HepG2 (cell line): ENCODE measurements at regions not wholly inside any gene's neighbourhood (a gene's known extent, or its start where the extent isn't known, plus 50 kb on each side); places are given as distances from the start of the nearest gene placed in this dataset.

Experiments used
- ATAC-seq: fragments of 200-7000 bp; cut with Tn5 transposase; 3 replicates; pipeline ENCODE4 v1.9.1; 2020; ENCODE audit warnings: mild to moderate bottlenecking, moderate library complexity
- BruUV-seq: library from RNA; stranded (reverse); fragments of 400-500 nt; replicated peaks from 2 replicates; lab custom pipeline; 2021; lab: Mats Ljungman, UMichigan
- CTCF ChIA-PET: fragments of 300-600 bp; formaldehyde crosslinking; extraction: SDS; loops from one replicate; lab custom pipeline; 2021; ENCODE audit warnings: low total read pairs, inconsistent platforms, low intra/inter-chr PET ratio; lab: Yijun Ruan, JAX
- POLR2A ChIA-PET: fragments of 350-600 bp; sonication (Branson Sonifier 250); formaldehyde crosslinking; loops from one replicate; lab custom pipeline; 2020; ENCODE audit warnings: antibody characterized with exemption, inconsistent platforms; lab: Yijun Ruan, JAX
- DNase-seq: peaks from one replicate; pipeline ENCODE4 v3.0.0-alpha.2; 2015; ENCODE audit warnings: low spot score
- FAIRE-seq: peaks from 3 replicates; lab custom pipeline; 2011; peaks lifted over from hg19 to GRCh38; lab: Jason Lieb, UNC
- H2AFZ ChIP-seq: one replicate; pipeline ENCODE4 v1.6.1; 2011; ENCODE audit warnings: low read length, inconsistent platforms
- H3K27ac ChIP-seq: fragments of 300-600 bp; 3 replicates; pipeline ENCODE4 v1.8.0; 2011; ENCODE audit warnings: mixed run types, mild to moderate bottlenecking, mixed read lengths, low read length, inconsistent platforms; ENCODE audit not compliant: insufficient read depth; ENCODE audit errors: extremely low read length
- H3K27me3 ChIP-seq, 2 experiments: fragments of 200-600 bp in 1 of 2; 2 replicates in 1 of 2; 3 replicates in 1 of 2; pipeline versions ENCODE4 v1.6.0 to v1.8.0; 2011; ENCODE audit warnings: low read length in 2 of 2, mild to moderate bottlenecking in 2 of 2, moderate library complexity in 2 of 2, inconsistent platforms in 1 of 2; ENCODE audit not compliant: insufficient read depth in 2 of 2, control insufficient read depth in 1 of 2
- H3K36me3 ChIP-seq, 2 experiments: fragments of 200-600 bp in 1 of 2; replicated peaks in 1 of 2; 2 replicates in 1 of 2; 3 replicates in 1 of 2; pipeline versions ENCODE4 v1.5.1 to v1.8.0; 2011; ENCODE audit warnings: low read length in 2 of 2, inconsistent platforms in 1 of 2; ENCODE audit not compliant: insufficient read depth in 2 of 2, control insufficient read depth in 1 of 2
- H3K4me1 ChIP-seq: 2 replicates; pipeline ENCODE4 v1.5.1; 2012; ENCODE audit warnings: low read length, inconsistent platforms; ENCODE audit not compliant: insufficient read depth
- H3K4me2 ChIP-seq: 2 replicates; pipeline ENCODE4 v1.6.0; 2011; ENCODE audit warnings: low read depth, low read length, inconsistent platforms
- H3K4me3 ChIP-seq, 3 experiments: fragments of 200-600 bp in 1 of 3; sonication (generic), shearing (Covaris generic) in 1 of 3; replicated peaks in 1 of 3; 2 replicates each; pipeline ENCODE4 v1.5.1; 2011 to 2016; ENCODE audit warnings: low read length in 3 of 3, inconsistent platforms in 2 of 3, low read depth in 2 of 3, mild to moderate bottlenecking in 2 of 3, control low read depth in 1 of 3, mixed read lengths in 1 of 3; ENCODE audit not compliant: insufficient read depth in 1 of 3
- H3K79me2 ChIP-seq: one replicate; pipeline ENCODE4 v1.6.1; 2011; ENCODE audit warnings: low read length, inconsistent platforms; ENCODE audit not compliant: insufficient read depth
- H3K9ac ChIP-seq: 2 replicates; pipeline ENCODE4 v1.6.0; 2011; ENCODE audit warnings: mild to moderate bottlenecking, low read depth, low read length, inconsistent platforms; ENCODE audit not compliant: insufficient read depth
- H3K9me3 ChIP-seq: 2 replicates; pipeline ENCODE4 v1.5.1; 2012; ENCODE audit warnings: mild to moderate bottlenecking, low read length
- H4K20me1 ChIP-seq: 2 replicates; pipeline ENCODE4 v1.6.0; 2011; ENCODE audit warnings: inconsistent platforms, mild to moderate bottlenecking, low read length, moderate library complexity; ENCODE audit not compliant: insufficient read depth
- ARNT ChIP-seq: fragments of 450-650 bp; IDR thresholded peaks from 2 replicates; pipeline ENCODE4 v1.6.1; 2017
- ATM ChIP-seq: fragments of 450-650 bp; IDR thresholded peaks from 2 replicates; pipeline ENCODE4 v1.7.1; 2017; ENCODE audit warnings: mild to moderate bottlenecking, borderline replicate concordance
- BATF2 ChIP-seq: sonication (generic); formaldehyde crosslinking; IDR thresholded peaks from 2 replicates; pipeline ENCODE4 v1.8.0; 2022; ENCODE audit warnings: mild to moderate bottlenecking, missing genetic modification reagents, moderate library complexity
- BORCS8-MEF2B ChIP-seq: sonication (generic); formaldehyde crosslinking; IDR thresholded peaks from 2 replicates; pipeline ENCODE4 v1.8.0; 2022; ENCODE audit warnings: mild to moderate bottlenecking, missing genetic modification reagents
- NR2C2 ChIP-seq: sonication (generic); formaldehyde crosslinking; IDR thresholded peaks from 2 replicates; pipeline ENCODE4 v1.4.0; 2020; ENCODE audit warnings: missing genetic modification reagents, mild to moderate bottlenecking, moderate library complexity, borderline replicate concordance
- SUZ12 ChIP-seq: fragments of 150-350 bp; IDR thresholded peaks from 2 replicates; pipeline ENCODE4 v1.6.1; 2014; ENCODE audit warnings: low read depth, low read length
- ZNF562 ChIP-seq: sonication (generic); formaldehyde crosslinking; IDR thresholded peaks from 2 replicates; pipeline ENCODE4 v1.8.0; 2022; ENCODE audit warnings: missing genetic modification reagents, borderline replicate concordance
- ZNF777 ChIP-seq: sonication (generic); formaldehyde crosslinking; IDR thresholded peaks from 2 replicates; pipeline ENCODE4 v1.4.0; 2020; ENCODE audit warnings: missing genetic modification reagents
- WGBS: methylation state at CpG from one replicate; pipeline ENCODE4 v1.1.6; 2017; ENCODE audit warnings: low lambda C conversion rate; 5-methylcytosine and 5-hydroxymethylcytosine counted together
- in situ Hi-C: cut with HindIII; loops from 2 replicates; pipeline ENCODE4 v1.10.0; 2017; ENCODE audit warnings: low pct_unique_long_range_greater_than_20kb; ENCODE audit not compliant: extremely low pct_ligation_motif_present
- intact Hi-C: fragments of 100-400 bp; cut with micrococcal nuclease; formaldehyde crosslinking; loops from one replicate; pipeline ENCODE4 v1.10.0; 2022; ENCODE audit not compliant: unreplicated experiment
- TF ChIP-seq, protein P1 (sequence below): sonication (generic); formaldehyde crosslinking; IDR thresholded peaks from 2 replicates; pipeline ENCODE4 v1.5.1; 2020; ENCODE audit warnings: mild to moderate bottlenecking, missing genetic modification reagents, borderline replicate concordance

DNA sequence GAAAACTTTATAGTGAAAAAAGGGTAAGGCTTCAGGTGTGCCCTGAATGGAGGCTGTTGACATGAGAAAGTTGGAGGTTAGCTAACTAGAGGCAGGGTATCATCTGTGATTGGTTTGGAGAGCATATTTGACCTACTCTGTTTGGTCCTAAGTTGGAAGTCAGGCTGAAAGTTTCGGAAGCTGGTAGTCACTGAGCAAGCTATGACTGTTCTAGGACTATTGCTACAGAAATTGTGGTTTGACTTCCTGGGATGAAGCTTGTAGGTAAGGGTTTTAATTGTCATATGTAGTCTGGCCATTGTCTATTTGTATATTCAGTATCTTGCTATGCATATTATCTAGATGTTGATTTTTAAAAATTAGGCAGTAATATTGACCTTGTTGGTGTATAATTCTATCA lies 565.0 kb downstream of the TMEM135 start:
- in situ Hi-C loops (no loop called here), intact Hi-C loops (no loop called here)
- WGBS, result 0% methylated on average over 1 of the region's 1 CpG
- FAIRE-seq (no peak), ATAC-seq (no peak), DNase-seq (no peak)
- Histone ChIP-seq H3K9me3 (no peaks in the 10 kb centered on the region), H3K4me2 (no peak overlapping the region), H3K79me2 (no peaks in the 10 kb centered on the region), H3K4me1 (no peaks in the 10 kb centered on the region), H3K27me3 (no peaks in the 10 kb centered on the region), H3K27ac (no peak overlapping the region), H3K36me3 (no peaks in the 10 kb centered on the region), H3K4me3 (no peak overlapping the region), H3K9ac (no peak overlapping the region), H4K20me1 (no peaks in the 10 kb centered on the region), H2AFZ (no peak overlapping the region)
- TF ChIP-seq ARNT (no peak), ATM (no peak), ZNF777 (CRISPR knock-in tag) (no peak), BATF2 (CRISPR knock-in tag) (no peak), SUZ12 (no peak), BORCS8-MEF2B (CRISPR knock-in tag) (no peak), NR2C2 (CRISPR knock-in tag) (no peak), ZNF562 (CRISPR knock-in tag) (no peak)
- TF ChIP-seq, protein P1, sequence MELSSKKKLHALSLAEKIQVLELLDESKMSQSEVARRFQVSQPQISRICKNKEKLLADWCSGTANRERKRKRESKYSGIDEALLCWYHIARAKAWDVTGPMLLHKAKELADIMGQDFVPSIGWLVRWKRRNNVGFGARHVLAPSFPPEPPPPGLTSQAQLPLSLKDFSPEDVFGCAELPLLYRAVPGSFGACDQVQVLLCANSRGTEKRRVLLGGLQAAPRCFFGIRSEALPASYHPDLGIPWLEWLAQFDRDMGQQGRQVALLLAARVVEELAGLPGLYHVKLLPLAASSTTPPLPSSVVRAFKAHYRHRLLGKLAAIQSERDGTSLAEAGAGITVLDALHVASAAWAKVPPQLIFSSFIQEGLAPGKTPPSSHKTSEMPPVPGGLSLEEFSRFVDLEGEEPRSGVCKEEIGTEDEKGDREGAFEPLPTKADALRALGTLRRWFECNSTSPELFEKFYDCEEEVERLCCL (CRISPR knock-in tag), result no peak
- BruUV-seq, result no TSS peak
- CTCF ChIA-PET, result no interaction called here
- POLR2A ChIA-PET, result no interaction called here
